Prostate gland (tissue), 2 donors: ENCODE measurements at regions not wholly inside any gene's neighbourhood (a gene's known extent, or its start where the extent isn't known, plus 50 kb on each side); places are given as distances from the start of the nearest gene placed in this dataset.

Source experiments
- CTCF ChIP-seq, 4 experiments: fragments of 200-600 bp in 2 of 4; fragments of 450-650 bp in 2 of 4; sonication (generic) in 2 of 4; IDR thresholded peaks; 1 replicate in 3 of 4; 2 replicates in 1 of 4; pipeline ENCODE4 v1.5.1; 2016 to 2019; ENCODE audit warnings: antibody characterized with exemption in 4 of 4, mild to moderate bottlenecking in 2 of 4, moderate library complexity in 2 of 4
- POLR2A ChIP-seq: fragments of 450-650 bp; IDR thresholded peaks from one replicate; pipeline ENCODE4 v1.6.1; 2016; ENCODE audit warnings: antibody characterized with exemption, mild to moderate bottlenecking
- POLR2AphosphoS5 ChIP-seq: sonication (generic); formaldehyde crosslinking; IDR thresholded peaks from one replicate; pipeline ENCODE4 v1.6.1; 2017; ENCODE audit warnings: antibody characterized with exemption

GRCh38 chr4:60033826-60034225 is 1166.3 kb upstream of the ADGRL3 start:
- no peak for TF ChIP-seq POLR2AphosphoS5
- no peak for TF ChIP-seq CTCF (IDR thresholded peaks at IDR 0.05)
- no peak for TF ChIP-seq POLR2A
